Heart left ventricle (tissue), 13 donors: ENCODE measurements at regions not wholly inside any gene's neighbourhood (a gene's known extent, or its start where the extent isn't known, plus 50 kb on each side); places are given as distances from the start of the nearest gene placed in this dataset.

Experiments
- CTCF ChIP-seq, 12 donors: fragments of 200-600 bp; sonication (generic) in 4 of 12; IDR thresholded peaks; one replicate each; pipeline versions ENCODE4 v1.5.0 to v1.8.0; 2018 to 2022; ENCODE audit warnings: antibody characterized with exemption in 12 of 12, mild to moderate bottlenecking in 5 of 12
- POLR2A ChIP-seq, 2 donors: fragments of 450-650 bp; IDR thresholded peaks; one replicate each; pipeline ENCODE4 v1.6.1; 2017; ENCODE audit warnings: antibody characterized with exemption in 2 of 2, mild to moderate bottlenecking in 2 of 2, moderate library complexity in 2 of 2
- donor health status: ischemic (EF 13 %, LVEDD 7.1; RV severe dilation, severe dysfunction).
- donor health status: DM: no; HTN: yes; CAD: no.
- donor health status: DM: no; HTN: no; CAD: no.
- donor health status: ischemic (EF 25% LVEDD 6.9; RV normal size, moderate dysfunction).
- donor health status: ischemic (EF 25% LVEDD 5.7; RV mildly dilated, moderate dysfunction).
- donor health status: ischemic (EF 35%, LVEDD 5.7; RV mildly dilated, moderate dysfunction).
- donor health status: nonischemic (EF 11% LVEDD 7.7; RV severe dilation, severe dysfunction).
- donor health status: DM: yes; HTN: yes; CAD: no.
- donor health status: PGD.
- donor health status: ischemic (EF 29% LVEDD 5.4; RV normal size, mild dysfunction).
- donor health status: nonischemic (EF 23%, LVEDD 6.1; RV moderate dilation, normal function).

- TF ChIP-seq CTCF (IDR thresholded peaks at IDR 0.05): no peak
- TF ChIP-seq POLR2A (IDR thresholded peaks at IDR 0.05): no peak
These were observed 81.3 kb upstream of the NAALADL2 start for GRCh38 chr3:174777813-174778212.
